GM12801 (cell line): ENCODE measurements at regions not wholly inside any gene's neighbourhood (a gene's known extent, or its start where the extent isn't known, plus 50 kb on each side); places are given as distances from the start of the nearest gene placed in this dataset.

Experiments
- CTCF ChIP-seq: IDR thresholded peaks from one replicate; pipeline ENCODE4 v1.5.1; 2011; ENCODE audit warnings: control low read depth; ENCODE audit not compliant: insufficient read length; ENCODE audit errors: extremely low read depth

- TF ChIP-seq CTCF = no peak
These were observed 69.9 kb upstream of the PARD3B start for GRCh38 chr2:204475399-204475798.

DNA sequence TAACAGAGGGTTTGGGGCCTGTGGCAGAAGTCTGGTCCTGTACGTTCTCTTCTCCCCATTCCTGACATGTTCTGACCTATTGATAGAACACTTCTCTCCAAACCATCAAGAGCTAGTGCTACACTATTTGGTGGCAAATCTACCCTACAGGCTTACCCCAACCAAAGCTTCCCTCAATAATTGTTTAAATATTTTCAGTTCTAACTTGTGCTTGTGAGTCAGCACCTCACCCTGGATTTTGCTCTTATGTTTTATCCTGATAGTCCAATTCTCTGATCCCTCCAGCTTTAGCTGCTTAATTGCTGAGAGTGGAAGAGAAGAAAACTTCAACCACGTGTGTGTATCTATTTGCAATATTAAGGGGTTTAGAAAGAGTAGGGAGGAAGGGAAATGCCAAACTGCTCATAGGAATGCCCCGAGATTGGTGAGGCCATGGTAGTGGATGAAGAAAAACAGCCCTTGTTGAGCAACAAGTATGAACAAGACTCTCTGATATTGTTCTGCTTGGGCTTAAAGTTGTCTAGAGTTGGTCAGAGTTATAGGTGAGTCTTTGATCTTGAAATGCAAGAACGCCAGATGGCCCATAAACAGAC, 67.8 kb upstream of the PARD3B start:
- TF ChIP-seq CTCF = no peak

DNA sequence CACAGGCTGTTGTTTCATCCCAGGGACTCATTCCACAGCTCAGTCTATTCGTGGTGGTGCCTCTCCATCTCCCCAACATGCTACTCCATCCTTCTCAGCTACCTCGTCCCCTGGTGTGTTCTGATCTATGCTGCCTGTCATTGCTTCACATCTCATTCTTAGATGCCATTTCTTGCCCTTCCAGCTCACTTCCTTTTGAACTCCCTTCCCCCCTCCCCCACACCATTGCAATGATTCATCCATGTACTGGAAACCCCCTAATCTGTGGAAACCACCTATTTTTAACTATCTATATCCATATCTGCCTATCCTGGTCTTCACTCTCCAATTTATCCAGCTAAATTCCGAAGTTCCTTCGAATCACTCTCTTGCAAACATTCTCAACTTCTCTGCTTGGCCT, 65.7 kb upstream of the PARD3B start:
- TF ChIP-seq CTCF = no peak

GRCh38 chr2:204480676-204481075, 64.6 kb upstream of the PARD3B start:
- no peak for TF ChIP-seq CTCF

DNA sequence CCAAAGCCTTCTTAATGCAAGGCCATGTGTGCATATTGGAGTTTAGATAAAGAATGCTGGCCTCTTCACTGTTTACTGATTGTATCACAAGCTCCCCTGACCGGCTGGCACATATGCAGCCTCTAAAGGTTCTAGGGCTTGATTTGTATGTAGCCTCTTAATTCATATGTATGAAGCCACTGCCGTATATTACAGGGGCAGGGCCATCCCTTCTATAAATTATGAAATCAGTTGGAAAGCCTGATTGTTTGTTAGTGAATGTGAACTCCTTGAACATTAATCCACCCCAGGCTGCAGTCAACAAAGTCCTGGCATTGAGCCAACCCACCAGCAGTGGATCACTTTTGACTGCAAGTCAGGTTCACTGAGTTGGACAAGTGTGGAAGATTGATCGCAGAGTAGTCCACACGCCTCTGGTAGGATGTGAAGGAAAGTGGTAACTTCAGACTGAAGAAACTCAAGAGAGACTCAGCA, 61.6 kb upstream of the PARD3B start:
- TF ChIP-seq CTCF = no peak

DNA sequence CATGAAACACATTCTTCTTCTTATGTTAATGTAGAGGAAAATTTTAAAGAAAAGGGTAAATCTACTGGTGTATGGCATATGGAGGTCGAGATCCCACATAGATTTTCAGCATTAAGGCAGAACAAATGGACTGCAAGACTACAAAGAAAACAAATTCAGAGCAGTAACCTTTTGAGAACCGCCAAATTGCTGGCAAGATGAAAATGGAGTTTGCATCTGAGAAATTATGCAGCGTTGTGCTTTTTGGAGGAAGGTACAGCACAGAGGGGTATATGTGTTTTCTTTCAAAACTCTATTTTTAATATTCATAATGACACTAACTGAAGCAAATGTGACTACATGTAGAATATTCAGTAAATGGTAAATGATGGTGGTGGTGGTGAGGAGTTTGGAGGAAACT, 59.0 kb upstream of the PARD3B start:
- TF ChIP-seq CTCF = no peak

- TF ChIP-seq CTCF = no peak
These were observed 58.5 kb upstream of the PARD3B start for GRCh38 chr2:204486805-204487204.
